ENCODE measurements at regions not wholly inside any gene's neighbourhood (a gene's known extent, or its start where the extent isn't known, plus 50 kb on each side); places are given as distances from the start of the nearest gene placed in this dataset.
A peak's percentile ranks its signal among the peaks of the same experiment; 100 is the strongest.

- no peak for DNase-seq
These were observed 182.0 kb upstream of the RUNX1 start for GRCh38 chr21:35231090-35231489.

- DNase-seq: no peak
These were observed 180.2 kb upstream of the RUNX1 start for GRCh38 chr21:35229290-35229689.

DNA sequence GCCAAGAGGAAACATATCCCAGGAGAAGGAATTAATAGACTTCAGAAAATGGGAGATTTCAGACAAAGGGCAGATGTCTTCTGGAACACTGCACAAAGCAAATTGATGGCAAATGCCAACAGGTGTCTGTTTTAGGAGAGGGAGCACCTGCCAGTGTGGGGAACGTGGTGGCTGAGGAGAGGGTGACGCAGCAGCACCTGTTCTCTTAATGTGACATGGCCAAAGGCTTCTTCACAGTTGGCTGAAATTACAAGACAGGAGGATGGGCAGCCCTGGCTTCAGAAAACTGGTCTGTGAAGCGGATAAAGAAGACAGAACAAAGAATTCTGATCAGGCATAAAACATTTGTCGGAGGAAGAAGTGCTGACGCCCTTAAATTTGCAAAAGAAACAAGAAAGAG is 178.7 kb upstream of the RUNX1 start:
- DNase-seq: no peak

- no peak for DNase-seq
These were observed 178.1 kb upstream of the RUNX1 start for GRCh38 chr21:35226968-35227744.

GRCh38 chr21:35226328-35226727 is 177.2 kb upstream of the RUNX1 start:
- DNase-seq: no peak

DNA sequence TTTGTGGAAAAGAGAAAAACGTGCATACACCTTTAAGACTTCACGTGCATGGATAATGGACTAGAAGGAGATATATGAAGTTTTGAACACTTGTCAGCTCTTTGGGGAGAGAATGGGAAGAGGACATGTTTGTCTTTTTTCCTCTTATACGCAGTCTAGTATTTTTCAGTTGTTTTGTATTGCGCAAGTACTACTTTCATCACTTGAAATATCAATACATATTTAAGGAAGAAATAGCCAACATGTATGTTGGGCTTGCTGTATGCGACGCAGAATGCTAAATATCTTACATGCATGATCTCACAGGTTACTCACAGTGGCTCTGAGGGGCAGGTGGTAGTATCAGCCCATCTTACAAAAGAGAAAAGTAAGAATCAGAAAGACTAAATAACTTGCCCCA is 176.5 kb upstream of the RUNX1 start:
- DNase-seq: no peak

DNA sequence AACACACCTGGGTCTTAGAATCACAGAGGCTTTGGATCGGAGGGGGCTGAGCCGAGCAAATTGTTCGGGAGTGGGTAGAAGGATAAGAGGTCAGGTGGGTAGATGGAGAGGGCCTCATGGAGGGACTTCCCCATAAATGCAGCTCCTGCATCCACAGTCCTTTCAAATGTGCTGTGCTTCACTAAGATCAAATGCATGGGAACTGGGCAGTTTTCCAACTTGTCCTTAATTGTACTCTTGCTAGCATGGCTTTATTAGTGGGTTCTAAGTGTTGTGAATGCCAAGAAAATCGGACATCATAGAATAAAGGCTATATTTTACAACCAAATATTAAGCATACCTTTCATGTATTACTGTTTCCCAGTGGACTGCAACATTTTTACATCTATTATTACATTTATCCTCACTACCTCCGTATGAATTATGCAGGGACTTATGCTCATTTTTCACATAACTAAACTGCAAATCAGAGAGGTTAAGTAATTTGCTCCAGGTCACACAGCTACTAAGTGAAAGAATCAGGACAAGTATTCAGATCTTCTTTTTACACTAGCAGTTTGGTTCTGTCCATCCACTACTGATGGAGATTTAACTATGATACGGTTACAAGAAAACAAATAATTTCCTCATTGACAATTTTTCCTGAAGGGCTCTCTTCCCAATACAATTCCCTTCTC is 174.5 kb upstream of the RUNX1 start:
- no peak for DNase-seq

DNA sequence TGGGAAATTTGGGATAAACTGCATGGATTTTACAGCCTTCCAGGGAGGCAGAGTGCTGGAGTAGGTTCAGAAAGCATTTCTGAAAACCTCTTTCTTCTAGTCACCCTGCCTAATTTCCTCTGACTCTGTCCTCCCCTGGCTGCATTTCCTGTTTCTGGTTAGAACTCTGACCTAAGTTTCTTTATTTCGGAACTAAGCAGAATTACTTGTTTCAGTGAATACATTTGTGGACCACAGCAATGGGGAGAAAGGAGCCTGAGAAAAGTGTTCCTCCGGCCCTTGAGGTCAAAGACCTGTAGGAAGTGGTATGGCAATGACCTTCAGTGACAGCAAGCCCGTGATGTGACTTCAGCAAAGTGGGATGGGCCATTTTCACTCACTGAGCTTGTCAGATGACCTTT is 173.4 kb upstream of the RUNX1 start:
- DNase-seq: no peak

- peak; percentile 44 for DNase-seq
These were observed 172.9 kb upstream of the RUNX1 start for GRCh38 chr21:35222021-35222420.

- DNase-seq: peak; percentile 60
These were observed 171.2 kb upstream of the RUNX1 start for GRCh38 chr21:35220301-35220700.

- DNase-seq: no peak
These were observed 170.6 kb upstream of the RUNX1 start for GRCh38 chr21:35219719-35220118.

DNA sequence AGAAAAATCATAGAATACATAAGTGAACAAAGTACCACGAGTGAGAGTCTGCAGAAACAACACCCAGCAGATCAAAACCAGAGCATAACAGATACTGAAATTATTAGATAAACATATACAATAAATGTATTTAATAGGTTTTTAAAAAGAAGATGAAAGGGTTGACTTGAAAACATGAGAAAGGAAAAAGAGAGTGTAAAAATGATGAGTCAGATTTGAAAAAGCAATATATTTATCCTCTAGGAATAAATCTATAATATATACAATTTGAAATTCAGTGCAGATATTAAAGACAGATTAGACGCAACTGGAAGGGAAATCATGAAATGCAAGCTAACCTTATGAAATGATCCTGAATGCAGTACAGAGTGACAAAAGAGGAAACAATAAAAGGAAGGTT is 170.2 kb upstream of the RUNX1 start:
- DNase-seq: no peak

DNA sequence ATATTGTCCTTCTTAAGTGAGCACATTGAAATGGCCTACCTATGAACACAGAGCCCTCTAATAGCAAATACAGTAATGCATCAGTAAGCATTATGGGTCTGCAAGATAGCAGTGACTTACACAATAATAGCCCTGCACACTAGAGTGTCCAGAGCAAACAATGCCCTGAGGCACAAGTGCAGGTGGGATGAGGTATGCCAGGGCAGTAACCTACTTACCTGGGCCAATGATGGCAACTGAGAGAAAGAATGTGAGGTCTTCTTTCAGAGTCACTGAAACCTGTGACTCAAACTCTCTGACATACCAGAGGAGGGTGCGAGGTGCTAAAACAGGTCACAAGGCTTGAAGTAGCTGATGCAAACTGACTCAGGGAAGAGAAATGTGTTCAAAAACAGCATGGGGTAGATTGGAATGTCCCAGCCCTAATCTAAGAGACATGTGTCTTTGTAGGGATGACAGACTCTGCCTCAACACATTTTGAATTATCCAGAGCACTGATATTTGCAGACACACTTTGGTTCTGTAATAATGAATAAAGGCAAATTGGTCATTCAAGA is 168.5 kb upstream of the RUNX1 start:
- peak; percentile 94 for DNase-seq

DNA sequence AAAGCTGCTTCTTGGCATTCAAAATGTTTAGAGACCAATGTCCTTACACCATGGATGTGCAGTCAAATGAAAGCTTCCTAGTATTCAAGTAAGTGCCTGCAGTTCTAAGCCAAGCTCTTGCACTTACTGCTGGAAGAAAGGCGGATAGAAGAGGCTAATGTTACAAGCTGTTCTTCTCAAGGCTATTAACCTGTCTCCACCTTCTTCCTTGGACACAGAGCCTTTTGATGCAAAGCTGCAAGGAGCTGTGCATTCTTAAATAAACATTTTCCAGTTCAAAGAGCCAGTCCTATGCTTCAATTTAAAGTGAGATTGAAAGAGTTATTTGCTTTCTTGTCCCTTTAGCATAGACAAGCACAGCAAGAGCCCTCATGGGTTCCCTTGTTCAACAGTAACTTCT is 167.9 kb upstream of the RUNX1 start:
- DNase-seq: no peak

DNA sequence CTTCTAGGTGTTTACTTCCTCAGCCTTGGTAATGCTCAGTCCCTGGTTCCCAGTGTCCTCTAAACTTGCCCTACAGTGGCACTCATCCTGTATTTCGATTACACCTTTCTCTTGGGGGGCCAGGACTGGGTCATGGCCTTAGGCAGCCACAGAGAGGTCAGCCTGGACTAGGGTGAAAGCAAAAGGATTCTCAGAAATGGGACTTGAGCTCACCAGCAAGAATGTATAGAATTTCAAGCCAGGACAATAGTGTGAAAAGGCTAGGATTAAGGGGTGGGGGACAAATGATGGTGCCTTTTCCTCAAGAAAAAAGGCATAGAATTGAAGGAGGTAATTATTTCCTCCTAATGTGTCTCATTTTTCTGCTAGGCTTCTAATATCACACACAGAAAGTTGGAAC is 166.8 kb upstream of the RUNX1 start:
- no peak for DNase-seq

GRCh38 chr21:35212393-35213127 is 163.5 kb upstream of the RUNX1 start:
- DNase-seq: peak; percentile 59

GRCh38 chr21:35211782-35212181 is 162.7 kb upstream of the RUNX1 start:
- peak; percentile 33 for DNase-seq

- DNase-seq: no peak
These were observed 161.0 kb upstream of the RUNX1 start for GRCh38 chr21:35210093-35210492.

- DNase-seq: peak; percentile 40
These were observed 159.9 kb upstream of the RUNX1 start for GRCh38 chr21:35208810-35209517.

DNA sequence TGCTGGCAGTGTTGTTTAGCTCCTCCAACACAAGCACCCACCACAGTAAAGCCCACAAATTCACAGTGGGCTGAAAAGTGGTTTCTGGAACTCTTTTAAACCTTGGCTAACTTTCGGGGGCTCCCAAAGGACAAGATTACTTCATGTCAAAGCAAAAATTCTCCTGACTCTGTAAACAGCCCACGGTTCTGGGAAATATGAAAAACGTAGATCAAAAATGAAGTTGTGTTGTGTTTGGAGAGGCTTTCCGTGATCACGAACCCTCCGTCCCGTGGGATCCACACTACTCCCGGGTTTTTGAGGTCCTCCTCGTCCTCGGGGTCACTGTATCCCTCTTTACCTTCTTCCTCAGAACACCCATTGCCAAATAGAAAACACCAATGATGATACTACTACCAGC is 159.0 kb upstream of the RUNX1 start:
- DNase-seq: no peak

- no peak for DNase-seq
These were observed 158.2 kb upstream of the RUNX1 start for GRCh38 chr21:35207322-35207721.

- DNase-seq: peak; percentile 41
These were observed 157.3 kb upstream of the RUNX1 start for GRCh38 chr21:35206141-35207125.

All from fibroblast of upper back skin (primary cell).